ENCODE measurements at regions not wholly inside any gene's neighbourhood (a gene's known extent, or its start where the extent isn't known, plus 50 kb on each side); places are given as distances from the start of the nearest gene placed in this dataset.
A peak's percentile ranks its signal among the peaks of the same experiment; 100 is the strongest.

GRCh38 chr10:14389981-14390590 is 59.4 kb upstream of the FRMD4A start:
- H3K9ac ChIP-seq (ENCODE audit: low read depth, low read length, poor library complexity, severe bottlenecking) = no peak overlapping the region
- no peak overlapping the region for H3K4me2 ChIP-seq (ENCODE audit: low read depth, low read length, poor library complexity, severe bottlenecking)
- H3K79me2 ChIP-seq (ENCODE audit: insufficient read depth, low read length) = no peaks in the 10 kb centered on the region
- H3F3A ChIP-seq (ENCODE audit: low read depth) = no peaks in the 10 kb centered on the region
- H2AFZ ChIP-seq (ENCODE audit: low read length) = no peak overlapping the region
- no peaks in the 10 kb centered on the region for H4K20me1 ChIP-seq (ENCODE audit: insufficient read depth, low read length, poor library complexity, severe bottlenecking)
- H3K27me3 ChIP-seq (ENCODE audit: insufficient read depth, low read length, poor library complexity, severe bottlenecking) = no peaks in the 10 kb centered on the region
- H3K9me2 ChIP-seq (replicated peaks; ENCODE audit: low read depth, low read length) = no peaks in the 10 kb centered on the region
- TF ChIP-seq CTCF (conservative IDR thresholded peaks at IDR 0.05; ENCODE audit: low read length) (no peak), EZH2phosphoT487 (IDR thresholded peaks at IDR 0.05; ENCODE audit: borderline replicate concordance) (no peak)
- peaks cover 2% of the 10 kb centered on the region for H3K4me1 ChIP-seq (ENCODE audit: insufficient read depth, low read length, poor library complexity, severe bottlenecking)
- H3K9me3 ChIP-seq (ENCODE audit: insufficient read depth, low read depth, low read length) = no peaks in the 10 kb centered on the region
- H3K36me3 ChIP-seq (ENCODE audit: insufficient read depth, low read length) = no peaks in the 10 kb centered on the region
- no peak overlapping the region for H3K4me3 ChIP-seq (ENCODE audit: low read length, poor library complexity, severe bottlenecking)

GRCh38 chr10:14385596-14386593 is 55.2 kb upstream of the FRMD4A start:
- Histone ChIP-seq H3K9me2 (replicated peaks; ENCODE audit: low read depth, low read length) (no peaks in the 10 kb centered on the region), H3K4me2 (ENCODE audit: low read depth, low read length, poor library complexity, severe bottlenecking) (no peak overlapping the region)

GRCh38 chr10:14384915-14385314 is 54.2 kb upstream of the FRMD4A start:
- no peaks in the 10 kb centered on the region for H3F3A ChIP-seq (ENCODE audit: low read depth)
- TF ChIP-seq CTCF (conservative IDR thresholded peaks at IDR 0.05; ENCODE audit: low read length) (no peak), EZH2phosphoT487 (IDR thresholded peaks at IDR 0.05; ENCODE audit: borderline replicate concordance) (no peak)
- no peaks in the 10 kb centered on the region for H3K36me3 ChIP-seq (ENCODE audit: insufficient read depth, low read length)
- H3K79me2 ChIP-seq (ENCODE audit: insufficient read depth, low read length) = no peaks in the 10 kb centered on the region
- H3K27me3 ChIP-seq (ENCODE audit: insufficient read depth, low read length, poor library complexity, severe bottlenecking) = no peaks in the 10 kb centered on the region
- no peak overlapping the region for H3K4me2 ChIP-seq (ENCODE audit: low read depth, low read length, poor library complexity, severe bottlenecking)
- H3K9ac ChIP-seq (ENCODE audit: low read depth, low read length, poor library complexity, severe bottlenecking) = no peak overlapping the region
- H3K9me2 ChIP-seq (replicated peaks; ENCODE audit: low read depth, low read length) = no peaks in the 10 kb centered on the region
- no peak overlapping the region for H2AFZ ChIP-seq (ENCODE audit: low read length)
- no peaks in the 10 kb centered on the region for H3K9me3 ChIP-seq (ENCODE audit: insufficient read depth, low read depth, low read length)
- no peaks in the 10 kb centered on the region for H4K20me1 ChIP-seq (ENCODE audit: insufficient read depth, low read length, poor library complexity, severe bottlenecking)
- no peak overlapping the region for H3K4me3 ChIP-seq (ENCODE audit: low read length, poor library complexity, severe bottlenecking)
- peaks cover 6% of the 10 kb centered on the region for H3K4me1 ChIP-seq (ENCODE audit: insufficient read depth, low read length, poor library complexity, severe bottlenecking)

More at GRCh38 chr10:14385596-14386593, 55.2 kb upstream of the FRMD4A start:
- Histone ChIP-seq H3K79me2 (ENCODE audit: insufficient read depth, low read length) (no peaks in the 10 kb centered on the region), H3F3A (ENCODE audit: low read depth) (no peaks in the 10 kb centered on the region), H3K4me1 (ENCODE audit: insufficient read depth, low read length, poor library complexity, severe bottlenecking) (peaks cover 6% of the 10 kb centered on the region), H3K4me3 (ENCODE audit: low read length, poor library complexity, severe bottlenecking) (no peak overlapping the region), H3K36me3 (ENCODE audit: insufficient read depth, low read length) (no peaks in the 10 kb centered on the region), H2AFZ (ENCODE audit: low read length) (no peak overlapping the region), H3K27me3 (ENCODE audit: insufficient read depth, low read length, poor library complexity, severe bottlenecking) (no peaks in the 10 kb centered on the region), H3K9me3 (ENCODE audit: insufficient read depth, low read depth, low read length) (no peaks in the 10 kb centered on the region), H3K9ac (ENCODE audit: low read depth, low read length, poor library complexity, severe bottlenecking) (no peak overlapping the region), H4K20me1 (ENCODE audit: insufficient read depth, low read length, poor library complexity, severe bottlenecking) (no peaks in the 10 kb centered on the region)
- TF ChIP-seq CTCF (conservative IDR thresholded peaks at IDR 0.05; ENCODE audit: low read length) = peak; percentile 42
- TF ChIP-seq EZH2phosphoT487 (IDR thresholded peaks at IDR 0.05; ENCODE audit: borderline replicate concordance) = no peak

All from Loucy (cell line).